ENCODE measurements at regions not wholly inside any gene's neighbourhood (a gene's known extent, or its start where the extent isn't known, plus 50 kb on each side); places are given as distances from the start of the nearest gene placed in this dataset.
"Not testable (repeated sequence)": the region's sequence is repeated elsewhere in the genome, so short reads cannot be mapped to it uniquely, and the experiment has no call there.

DNA sequence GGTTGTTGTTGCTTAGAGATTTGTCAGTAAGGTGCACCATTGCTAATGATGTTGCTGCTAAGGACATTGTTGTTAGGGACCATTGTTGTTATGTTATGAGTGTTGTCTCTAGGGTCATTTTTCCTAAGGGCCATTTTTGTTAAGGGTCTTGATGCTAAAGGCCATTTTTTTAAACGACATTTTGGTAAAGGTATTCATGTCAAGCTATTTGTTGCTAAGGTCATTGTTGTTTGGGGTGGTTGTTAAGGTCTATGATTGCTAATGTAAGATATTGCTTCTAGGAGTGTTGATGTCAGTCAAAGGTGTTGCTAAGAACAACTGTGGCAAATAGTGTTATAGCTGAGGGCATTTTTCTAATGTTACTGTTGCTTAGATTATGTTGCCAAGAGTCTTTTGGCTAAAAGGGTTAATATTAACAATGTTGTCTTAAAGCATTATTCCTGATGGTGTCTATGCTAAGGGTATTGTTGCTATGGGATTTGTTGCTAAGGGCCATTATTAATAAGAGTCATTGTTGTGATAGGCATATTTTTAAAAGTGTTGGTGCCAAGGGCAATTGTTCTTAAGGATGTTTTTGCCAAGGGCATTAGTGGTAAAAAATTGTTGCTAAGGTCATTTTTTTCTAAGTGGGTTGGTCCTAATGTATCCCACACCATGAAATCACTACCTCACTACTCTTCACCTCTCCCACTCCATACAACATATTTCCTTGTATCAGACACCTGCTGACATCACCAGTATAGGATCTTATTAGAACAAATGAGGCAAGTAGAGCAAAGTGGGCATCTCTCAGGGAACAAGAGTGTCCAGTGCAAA, 56.2 kb downstream of the SPATA31A6 start:
- not testable (repeated sequence) for DNase-seq

DNA sequence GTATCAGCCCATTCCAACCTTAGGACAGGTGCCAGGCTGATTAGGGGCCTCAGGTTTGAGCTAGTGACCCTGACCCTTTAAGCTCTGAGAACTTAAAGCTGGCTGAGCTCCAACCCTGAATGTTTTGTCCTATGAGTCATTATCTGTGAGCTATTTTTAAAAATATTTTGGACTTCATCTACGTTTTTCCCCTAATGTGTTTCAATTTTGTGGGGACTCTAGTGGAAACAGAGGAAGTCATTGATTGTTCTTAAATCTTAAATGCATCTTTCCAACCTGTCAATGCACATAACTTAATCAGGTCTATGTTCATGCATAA, 56.8 kb downstream of the SPATA31A6 start:
- DNase-seq = not testable (repeated sequence)

DNA sequence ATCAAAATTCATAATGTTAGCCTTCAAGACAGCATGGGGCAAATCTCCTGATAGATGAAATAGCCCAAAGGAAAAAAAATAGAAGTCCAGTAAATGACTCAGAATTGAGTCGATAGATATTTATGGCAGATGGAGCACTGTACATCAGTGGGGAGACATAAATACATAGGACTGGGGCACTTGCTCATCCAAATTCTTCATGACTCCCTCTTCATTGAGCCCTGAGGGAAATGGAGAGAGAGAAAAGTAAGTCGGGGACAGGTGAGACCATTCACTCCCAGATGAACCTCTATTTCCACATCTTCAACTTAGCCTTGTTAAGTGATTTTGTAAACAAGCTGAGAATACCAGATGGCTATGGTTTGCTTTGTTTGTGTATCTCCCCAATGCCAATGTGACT, 59.8 kb downstream of the SPATA31A6 start:
- not testable (repeated sequence) for DNase-seq

DNA sequence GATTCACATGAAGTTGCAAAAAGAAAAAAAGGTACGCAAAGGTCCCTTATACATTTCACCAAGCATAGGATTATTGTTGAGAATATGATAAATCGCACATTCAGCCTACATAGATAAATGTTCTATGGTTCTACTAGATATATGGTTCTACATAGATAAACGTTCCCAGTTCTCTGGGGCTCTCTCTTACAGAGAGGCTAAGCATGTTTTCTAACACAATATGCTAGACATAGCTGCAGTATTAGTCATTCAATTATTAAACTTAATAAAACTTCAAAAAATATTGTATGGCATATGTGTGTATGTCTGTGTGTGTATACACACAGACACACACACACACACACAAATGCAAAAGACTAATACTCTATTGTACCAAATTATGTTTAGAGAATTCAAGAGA, 60.4 kb downstream of the SPATA31A6 start:
- not testable (repeated sequence) for DNase-seq

DNA sequence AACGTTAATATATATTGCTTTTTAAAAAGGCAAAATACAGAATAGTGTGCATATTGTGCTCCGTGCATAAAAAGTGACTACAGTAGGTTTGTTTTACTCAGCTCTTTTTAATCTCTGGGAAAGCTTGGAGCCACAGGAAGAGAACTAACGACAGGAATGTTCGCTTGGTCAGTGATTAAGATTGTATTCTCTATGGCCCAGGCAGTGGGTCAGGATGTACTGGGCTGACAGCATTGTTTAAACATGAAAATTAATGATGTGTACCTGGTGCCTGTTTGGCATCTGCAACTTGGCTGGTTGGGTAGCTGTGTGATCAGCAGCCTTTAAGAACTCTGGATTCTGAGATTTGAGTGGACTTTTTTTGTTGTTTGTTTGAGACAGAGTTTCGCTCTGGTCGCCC, 85.3 kb downstream of the SPATA31A6 start:
- DNase-seq = not testable (repeated sequence)

DNA sequence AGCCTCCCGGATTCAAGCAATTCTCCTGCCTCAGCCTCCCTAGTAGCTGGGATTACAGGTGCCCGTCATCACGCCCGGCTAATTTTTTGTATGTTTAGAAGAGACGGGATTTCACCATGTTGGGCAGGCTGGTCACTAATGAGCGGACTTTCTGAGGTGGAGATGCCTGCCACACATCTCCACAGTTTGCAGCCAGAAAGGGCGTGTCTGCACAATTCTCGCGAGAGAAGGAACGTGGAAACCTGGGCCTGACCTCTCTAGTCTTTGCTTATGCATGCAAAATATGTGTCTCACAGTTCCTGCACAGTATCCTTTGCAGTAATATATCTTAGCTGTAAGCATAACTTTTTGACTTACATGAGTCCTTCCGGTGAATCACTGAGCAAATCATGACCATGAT, 85.7 kb downstream of the SPATA31A6 start:
- DNase-seq = not testable (repeated sequence)

DNA sequence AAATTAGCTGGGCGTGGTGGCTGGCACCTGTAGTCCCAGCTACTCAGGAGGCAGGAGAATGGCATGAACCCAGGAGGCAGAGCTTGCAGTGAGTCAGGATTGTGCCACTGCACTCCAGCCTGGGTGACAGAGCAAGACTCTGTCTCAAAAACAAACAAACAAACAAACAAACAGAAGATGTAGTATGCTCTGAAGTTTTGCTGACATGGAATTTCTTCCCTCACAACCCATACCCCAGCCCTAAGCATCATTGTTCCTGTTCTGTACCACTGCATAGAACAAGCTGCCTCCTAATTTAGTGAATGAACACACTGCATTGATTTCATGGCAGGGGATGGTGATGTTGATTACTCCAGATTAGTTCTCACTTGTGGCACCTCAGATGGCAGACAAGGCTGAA, 89.7 kb downstream of the SPATA31A6 start:
- DNase-seq = not testable (repeated sequence)

DNA sequence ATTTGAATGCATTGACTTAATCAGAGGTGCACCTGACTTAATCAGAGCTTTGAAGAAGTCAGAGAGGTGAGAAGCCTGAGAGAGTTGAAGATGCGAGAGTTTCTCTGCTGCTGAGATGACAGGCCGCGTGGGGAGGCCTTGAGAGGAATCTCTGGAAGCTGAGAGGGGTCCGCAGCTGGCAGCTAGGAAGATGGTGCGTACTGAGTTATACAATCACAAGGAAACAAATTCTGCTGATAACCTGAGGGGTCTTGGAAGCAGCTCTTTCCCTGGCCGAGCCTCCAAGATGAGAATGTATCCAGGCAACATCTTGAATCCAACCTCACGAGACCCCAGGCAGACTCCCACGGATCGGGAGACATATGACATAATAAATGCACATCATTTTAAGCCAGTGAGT, 91.7 kb downstream of the SPATA31A6 start:
- DNase-seq = no peak

DNA sequence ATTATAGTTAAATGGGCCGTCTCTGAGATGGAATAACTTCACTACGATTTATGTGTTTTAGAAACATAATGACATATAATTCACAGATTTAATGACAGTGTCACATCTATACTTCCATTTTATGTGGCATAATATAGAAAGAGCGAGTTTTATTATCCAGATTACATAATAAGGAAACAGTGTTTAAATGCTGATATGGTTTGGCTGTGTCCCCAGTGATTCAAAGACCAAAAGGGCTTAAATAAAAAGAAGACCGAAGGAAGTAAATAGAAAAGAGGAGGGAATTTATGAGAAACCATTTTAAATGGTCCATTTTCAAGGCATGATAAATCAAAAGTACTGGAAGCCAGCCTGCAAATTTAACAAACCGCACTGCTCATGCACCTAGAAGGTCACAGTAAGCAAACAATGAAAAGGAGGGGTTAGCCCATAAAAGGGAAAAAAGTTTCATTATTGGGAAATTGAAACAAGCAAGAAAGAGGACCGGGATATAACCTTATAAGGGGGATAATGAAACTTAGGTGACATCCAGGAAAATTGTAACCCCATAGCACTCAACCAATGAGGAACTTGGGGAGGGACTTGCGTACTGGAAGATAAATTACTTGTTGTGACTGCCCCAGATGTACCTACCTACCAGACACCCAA, 99.2 kb downstream of the SPATA31A6 start:
- not testable (repeated sequence) for DNase-seq

DNA sequence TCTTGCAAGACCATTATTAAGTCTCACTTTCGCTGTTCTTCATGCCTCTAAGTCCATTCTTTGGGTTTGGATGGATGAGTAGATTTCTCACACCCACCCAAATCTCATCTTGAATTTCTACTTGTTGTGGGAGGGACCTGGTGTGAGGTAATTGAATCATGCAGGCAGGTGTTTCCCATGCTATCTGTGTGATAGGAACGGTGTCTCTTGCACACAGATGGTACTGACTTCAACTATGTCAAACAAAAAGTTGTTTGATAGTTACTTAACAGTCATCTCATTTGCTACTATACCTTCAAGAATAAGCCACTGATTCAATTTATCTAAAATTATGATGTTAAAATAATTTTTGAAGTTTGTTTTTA, 99.7 kb downstream of the SPATA31A6 start:
- not testable (repeated sequence) for DNase-seq

DNA sequence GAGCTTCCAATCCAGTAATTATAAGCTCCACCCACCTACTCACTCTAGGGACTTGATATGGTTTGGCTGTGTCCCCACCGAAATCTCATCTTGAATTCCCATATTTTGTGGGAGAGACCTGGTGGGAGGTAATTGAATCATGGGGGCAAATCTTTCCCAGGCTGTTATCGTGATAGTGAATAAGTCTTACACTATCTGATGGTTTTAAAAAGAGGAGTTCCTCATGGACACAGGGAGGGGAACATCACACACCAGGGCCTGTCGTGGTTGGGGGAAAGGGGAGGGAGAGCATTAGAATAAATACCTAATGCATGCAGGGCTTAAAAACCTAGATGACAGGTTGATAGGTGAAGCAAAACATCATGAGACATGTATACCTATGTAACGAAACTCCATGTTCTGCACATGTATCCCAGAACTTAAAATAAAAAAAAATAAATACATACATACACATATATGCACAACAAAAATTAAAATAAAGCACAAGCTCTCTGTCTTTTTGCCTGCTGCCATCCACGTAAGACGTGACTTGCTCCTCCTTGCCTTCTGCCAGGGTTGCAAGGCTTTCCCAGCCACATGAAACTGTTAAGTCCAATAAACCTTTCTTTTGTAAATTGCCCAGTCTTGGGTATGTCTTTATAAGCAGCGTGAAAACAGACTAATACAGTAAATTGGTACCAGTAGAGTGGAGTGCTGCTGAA, 102.8 kb downstream of the SPATA31A6 start:
- DNase-seq = not testable (repeated sequence)

DNA sequence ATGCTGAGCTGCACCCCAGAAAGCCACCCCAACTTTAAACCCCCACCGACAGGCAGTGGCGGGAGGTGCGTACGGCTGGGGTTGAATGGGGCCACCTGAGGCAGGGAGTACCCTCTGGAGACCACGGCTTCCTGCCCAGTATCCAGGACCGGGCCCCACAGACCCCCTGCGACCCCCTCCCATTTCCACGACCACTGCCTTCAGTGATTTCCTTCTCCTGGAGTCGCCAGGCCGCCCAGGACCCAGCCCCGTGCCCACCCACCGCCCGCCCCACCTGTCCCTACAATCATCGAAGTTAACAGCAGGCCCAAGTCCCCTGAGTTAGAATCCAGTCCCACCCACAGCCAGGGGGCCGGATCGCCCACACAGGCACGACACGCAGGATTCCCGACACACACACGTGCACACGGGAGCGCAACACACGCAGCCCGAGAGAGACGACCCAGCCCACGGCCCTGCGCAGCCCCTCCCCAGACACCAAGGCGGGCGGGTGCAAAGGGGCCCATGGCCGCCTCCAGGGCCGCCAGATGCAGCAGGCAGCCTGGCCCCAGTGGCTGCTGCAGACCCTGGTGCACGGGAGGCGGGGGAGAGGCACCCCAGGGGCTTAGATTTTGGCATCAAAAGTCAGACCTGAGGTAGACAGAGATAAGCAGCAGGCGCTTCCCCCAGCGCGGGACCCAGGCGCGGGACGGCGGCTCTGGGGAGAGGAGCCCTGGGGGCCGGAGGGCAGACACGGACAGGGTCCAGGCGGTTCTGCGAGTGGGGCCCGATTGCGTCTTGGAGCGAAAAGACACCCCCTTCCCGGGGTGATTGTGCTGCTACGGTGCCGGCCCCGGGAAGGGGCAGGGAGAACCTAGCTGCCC, 104.8 kb downstream of the SPATA31A6 start:
- DNase-seq = not testable (repeated sequence)

DNA sequence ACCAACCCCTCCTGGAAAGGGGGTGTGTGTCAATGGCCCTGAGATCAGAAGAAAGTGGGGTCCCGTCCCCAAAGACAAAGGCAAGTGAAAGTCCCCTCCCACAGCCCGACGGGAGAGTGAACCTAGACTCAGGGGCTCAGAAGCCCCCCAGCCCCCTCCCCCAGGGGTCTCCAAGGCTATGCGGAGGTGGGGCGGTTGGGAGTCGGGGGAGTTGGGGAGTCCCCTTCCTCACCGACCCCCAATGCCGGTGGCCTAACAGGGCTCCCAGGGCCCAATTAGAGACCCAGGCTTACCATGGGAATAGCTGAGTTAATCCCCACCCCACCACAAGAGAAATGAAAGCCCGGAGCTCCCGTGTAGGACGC, 105.4 kb downstream of the SPATA31A6 start:
- DNase-seq = not testable (repeated sequence)

DNA sequence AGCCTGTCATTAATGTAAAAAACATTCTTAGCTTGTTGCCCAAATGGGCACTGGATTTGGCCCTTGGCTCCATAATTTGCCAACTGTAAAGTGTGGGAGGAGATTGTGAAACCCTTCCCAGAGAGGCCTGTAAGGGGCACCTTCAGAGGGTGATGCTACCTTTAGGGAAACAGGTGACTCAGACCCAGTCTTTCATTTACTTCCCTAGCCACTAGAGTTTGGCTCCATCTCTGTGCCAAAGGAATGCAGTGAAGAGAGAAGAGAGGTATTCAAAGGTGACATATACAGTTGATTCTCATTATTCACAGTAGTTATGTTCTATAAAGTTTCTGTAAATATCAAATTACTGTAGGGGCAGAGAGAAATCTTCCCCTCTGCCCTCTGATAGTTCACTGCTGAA, 116.7 kb downstream of the SPATA31A6 start:
- not testable (repeated sequence) for DNase-seq

DNA sequence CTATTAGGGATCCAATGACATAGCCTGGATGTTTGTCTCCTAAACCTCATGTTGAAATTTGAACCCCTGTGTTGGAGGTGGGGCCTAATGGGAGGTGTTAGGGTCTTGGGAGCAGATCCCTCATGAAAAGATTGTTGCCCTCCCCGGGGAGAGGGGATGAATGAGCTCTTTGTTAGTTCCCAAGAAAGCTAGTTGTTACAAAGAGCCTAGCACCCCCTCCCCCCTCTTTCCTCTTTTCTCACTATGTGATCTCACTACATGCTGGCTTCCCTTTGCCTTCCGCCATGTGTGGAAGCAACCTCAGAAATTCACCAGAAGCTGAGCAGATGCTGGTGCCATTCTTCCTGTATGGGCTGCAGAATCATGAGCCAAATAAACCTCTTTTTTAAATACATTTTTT, 123.2 kb downstream of the SPATA31A6 start:
- DNase-seq = not testable (repeated sequence)

DNA sequence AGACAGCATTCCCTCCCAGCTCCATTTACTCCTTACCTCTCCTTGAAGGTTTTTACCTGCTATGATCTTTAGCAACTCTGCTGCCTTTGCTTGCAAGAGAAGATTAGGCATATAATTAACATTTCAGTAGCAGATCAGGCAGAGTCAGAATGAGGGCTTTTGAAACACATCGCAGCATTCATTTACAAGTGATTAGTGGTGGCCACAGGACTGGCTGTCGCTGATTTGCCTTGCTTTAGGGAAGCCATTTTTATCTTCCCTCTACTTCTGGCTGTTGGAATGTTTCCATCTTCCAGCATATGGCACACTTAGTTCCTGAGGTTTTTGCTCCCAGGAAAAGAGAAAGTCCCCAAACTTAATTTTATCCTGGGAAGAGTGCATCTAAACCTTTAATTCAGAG, 124.0 kb downstream of the SPATA31A6 start:
- DNase-seq = not testable (repeated sequence)

DNA sequence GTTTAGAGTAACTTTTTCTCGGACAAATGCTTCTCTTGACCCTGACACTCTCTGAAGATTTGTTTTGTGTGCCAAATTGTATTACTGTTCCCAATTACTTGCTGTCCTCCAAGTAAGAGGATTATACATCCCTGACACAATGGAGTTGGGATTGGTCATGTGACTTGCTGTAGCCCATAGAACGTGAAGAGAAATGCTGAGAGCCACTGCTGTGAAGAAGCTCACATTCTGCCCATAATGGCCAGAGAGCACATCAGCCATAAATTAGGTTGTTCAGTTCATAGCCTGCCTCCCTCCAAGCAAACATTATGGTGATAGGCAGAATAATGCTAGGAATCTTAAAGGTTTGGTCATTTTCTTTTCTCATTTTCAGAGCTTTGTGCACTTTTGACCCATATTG, 127.5 kb downstream of the SPATA31A6 start:
- DNase-seq = not testable (repeated sequence)

DNA sequence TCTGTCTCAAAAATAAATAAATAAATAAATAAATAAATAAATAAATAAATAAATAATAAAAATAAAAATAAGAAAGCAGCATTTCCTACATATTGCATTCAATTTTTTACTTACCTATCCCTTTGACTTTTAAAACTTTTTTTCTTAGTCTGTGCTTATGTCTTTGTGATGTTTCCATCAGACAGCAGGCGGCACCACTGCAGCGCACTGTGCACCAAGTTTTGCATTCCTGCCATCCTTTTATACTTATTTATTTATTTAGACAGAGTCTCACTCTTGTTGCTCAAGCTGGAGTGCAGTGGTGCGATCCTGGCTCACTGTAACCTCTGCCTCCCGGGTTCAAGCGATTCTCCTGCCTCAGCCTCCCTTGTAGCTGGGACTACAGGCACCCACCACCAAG, 132.6 kb downstream of the SPATA31A6 start:
- not testable (repeated sequence) for DNase-seq

DNA sequence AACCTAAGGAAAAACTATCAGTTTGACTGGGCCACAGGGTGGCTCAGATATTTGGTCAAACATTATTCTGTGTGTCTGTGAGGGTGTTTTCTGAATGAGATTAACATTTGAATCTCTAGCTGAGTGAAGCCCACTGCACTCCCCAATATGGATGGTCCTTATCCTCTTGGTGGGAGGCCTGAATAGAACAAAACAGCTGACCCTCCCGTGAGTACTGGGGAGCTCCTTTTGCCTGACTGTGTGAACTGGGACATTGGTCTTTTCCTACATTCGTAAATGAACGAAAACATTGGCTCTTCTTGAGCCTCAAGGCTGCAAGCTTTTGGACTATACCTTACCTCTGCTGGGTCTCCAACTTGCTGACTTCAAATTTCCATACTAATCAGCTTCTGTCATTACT, 134.2 kb downstream of the SPATA31A6 start:
- DNase-seq = not testable (repeated sequence)

DNA sequence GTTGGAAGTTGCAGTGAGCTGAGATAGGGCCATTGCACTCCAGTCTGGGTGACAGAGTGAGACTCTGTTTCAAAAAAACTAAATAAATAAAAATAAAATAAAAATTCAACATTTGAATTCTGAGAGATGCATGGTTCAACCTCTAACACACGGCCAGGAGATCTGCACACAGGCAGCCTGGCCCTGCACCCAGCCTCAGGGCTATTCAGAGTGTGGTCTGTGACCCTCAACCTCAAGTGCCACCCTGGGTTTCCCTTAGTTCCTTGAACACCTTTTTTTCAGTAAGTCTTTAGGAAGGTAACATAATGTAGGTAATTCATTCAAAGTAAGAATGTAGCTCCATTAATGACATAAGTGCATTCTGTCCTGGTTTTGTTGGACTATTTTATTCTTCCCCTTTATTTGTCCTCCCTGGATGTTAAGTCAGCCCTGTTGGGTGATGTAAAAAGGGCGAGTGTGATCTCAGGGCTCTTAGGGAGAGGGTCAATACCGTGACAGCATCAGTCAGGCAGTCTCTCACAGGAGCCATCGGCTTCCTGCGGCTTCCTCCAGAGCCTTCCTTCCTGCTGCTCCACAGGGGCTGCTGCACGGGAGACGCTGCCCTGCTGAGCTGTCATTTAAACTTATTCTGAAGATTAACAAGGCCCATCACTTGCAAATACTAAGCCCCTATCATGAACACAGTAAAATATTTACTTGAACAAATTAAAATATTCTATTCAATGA, 139.8 kb downstream of the SPATA31A6 start:
- DNase-seq = not testable (repeated sequence)

DNA sequence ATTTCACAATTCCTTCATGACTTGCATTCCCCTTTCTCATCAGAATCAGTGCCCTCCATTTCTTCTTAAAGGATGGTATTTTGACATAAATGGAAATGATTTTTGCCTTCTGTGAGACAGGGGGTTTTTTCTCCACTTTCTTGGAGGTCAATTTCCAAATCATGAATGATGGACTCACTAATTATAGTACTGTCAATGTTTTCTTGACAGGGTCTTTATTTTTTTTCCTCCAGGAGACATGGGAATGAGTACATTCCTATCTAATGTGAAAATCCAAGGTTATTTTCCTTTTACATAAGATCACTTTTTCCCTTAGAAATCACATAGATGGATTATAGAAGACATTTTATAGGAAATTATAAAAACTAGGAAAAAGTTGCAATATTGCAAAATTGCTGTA, 141.7 kb downstream of the SPATA31A6 start:
- not testable (repeated sequence) for DNase-seq

DNA sequence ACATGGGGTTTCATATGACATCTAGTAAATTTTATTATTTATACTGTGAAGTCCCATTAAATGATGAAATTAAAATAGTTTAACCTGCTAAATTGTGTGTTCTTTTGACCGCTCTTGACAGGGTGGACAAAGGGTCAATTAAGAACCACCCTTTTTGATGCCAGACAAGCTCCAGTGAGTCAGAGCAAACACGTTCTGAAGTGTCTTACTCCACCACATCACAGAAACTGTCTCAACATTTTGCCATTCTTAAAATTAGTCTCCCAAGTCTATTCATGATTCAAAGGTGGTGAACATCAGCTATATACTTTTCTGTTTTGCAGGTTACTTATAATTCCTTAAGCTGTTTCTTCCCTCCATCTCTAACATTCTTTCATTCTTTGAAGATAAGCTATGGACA, 142.1 kb downstream of the SPATA31A6 start:
- not testable (repeated sequence) for DNase-seq

Measured in NCI-H446 treated with DMSO at 0.1 percent for 48 hours (cell line).